Ishikawa (cell line): ENCODE measurements at regions not wholly inside any gene's neighbourhood (a gene's known extent, or its start where the extent isn't known, plus 50 kb on each side); places are given as distances from the start of the nearest gene placed in this dataset.

Experiments used
- CEBPB ChIP-seq: IDR thresholded peaks from 2 replicates; pipeline ENCODE4 v1.6.1; 2012
- CREB1 ChIP-seq: IDR thresholded peaks from 2 replicates; pipeline ENCODE4 v1.6.1; 2012; ENCODE audit warnings: low read depth
- EGR1 ChIP-seq: IDR thresholded peaks from 2 replicates; pipeline ENCODE4 v1.6.1; 2012
- EP300 ChIP-seq: IDR thresholded peaks from 2 replicates; pipeline ENCODE4 v1.6.1; 2012; ENCODE audit warnings: borderline replicate concordance
- FOXM1 ChIP-seq: IDR thresholded peaks from 2 replicates; pipeline ENCODE4 v1.6.1; 2012; ENCODE audit warnings: low read depth, borderline replicate concordance
- MAX ChIP-seq: IDR thresholded peaks from 2 replicates; pipeline ENCODE4 v1.6.1; 2012
- NFIC ChIP-seq: IDR thresholded peaks from 2 replicates; pipeline ENCODE4 v1.6.1; 2012
- RAD21 ChIP-seq: IDR thresholded peaks from 2 replicates; pipeline ENCODE4 v1.6.1; 2012; ENCODE audit warnings: low read depth
- REST ChIP-seq: IDR thresholded peaks from 2 replicates; pipeline ENCODE4 v1.6.1; 2012; ENCODE audit warnings: low read depth, mild to moderate bottlenecking
- TAF1 ChIP-seq: IDR thresholded peaks from 2 replicates; pipeline ENCODE4 v1.6.1; 2012; ENCODE audit warnings: low read depth, mild to moderate bottlenecking
- TCF12 ChIP-seq: IDR thresholded peaks from 2 replicates; pipeline ENCODE4 v1.6.1; 2012; ENCODE audit warnings: low read depth
- TEAD4 ChIP-seq: IDR thresholded peaks from 2 replicates; pipeline ENCODE4 v1.6.1; 2012
- YY1 ChIP-seq: IDR thresholded peaks from 2 replicates; pipeline ENCODE4 v1.6.1; 2012; ENCODE audit warnings: low read depth
- ZBTB7A ChIP-seq: IDR thresholded peaks from 2 replicates; pipeline ENCODE4 v1.6.1; 2012; ENCODE audit warnings: low read depth
- TF ChIP-seq, protein P1 (sequence below): IDR thresholded peaks from 2 replicates; pipeline ENCODE4 v1.6.1; 2012

DNA sequence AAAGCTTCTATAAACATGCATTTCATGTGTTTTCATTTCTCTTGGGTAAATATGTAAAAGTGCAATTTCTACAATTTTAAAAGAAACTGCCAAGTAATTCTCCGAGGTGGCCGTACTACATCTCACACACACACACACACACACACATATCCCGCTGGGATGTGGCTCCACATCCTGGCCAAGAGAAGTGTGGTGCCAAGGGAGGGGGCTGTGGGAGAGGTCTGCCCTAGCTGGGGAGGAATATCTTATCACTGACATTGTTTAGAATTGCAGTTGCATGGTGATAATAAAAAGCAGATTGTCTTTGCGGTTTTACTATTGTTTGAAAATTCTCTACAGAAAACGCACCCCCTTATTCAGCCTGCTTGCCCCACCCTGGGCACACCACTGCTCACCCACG lies 558.4 kb downstream of the BNC2 start:
- TF ChIP-seq EP300 (no peak), MAX (no peak), TEAD4 (no peak), CREB1 (no peak), RAD21 (no peak), CEBPB (no peak), FOXM1 (no peak), YY1 (no peak), ZBTB7A (no peak), TAF1 (no peak), TCF12 (no peak), REST (no peak), NFIC (no peak), EGR1 (no peak)
- TF ChIP-seq, protein P1, sequence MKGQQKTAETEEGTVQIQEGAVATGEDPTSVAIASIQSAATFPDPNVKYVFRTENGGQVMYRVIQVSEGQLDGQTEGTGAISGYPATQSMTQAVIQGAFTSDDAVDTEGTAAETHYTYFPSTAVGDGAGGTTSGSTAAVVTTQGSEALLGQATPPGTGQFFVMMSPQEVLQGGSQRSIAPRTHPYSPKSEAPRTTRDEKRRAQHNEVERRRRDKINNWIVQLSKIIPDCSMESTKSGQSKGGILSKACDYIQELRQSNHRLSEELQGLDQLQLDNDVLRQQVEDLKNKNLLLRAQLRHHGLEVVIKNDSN, result no peak

DNA sequence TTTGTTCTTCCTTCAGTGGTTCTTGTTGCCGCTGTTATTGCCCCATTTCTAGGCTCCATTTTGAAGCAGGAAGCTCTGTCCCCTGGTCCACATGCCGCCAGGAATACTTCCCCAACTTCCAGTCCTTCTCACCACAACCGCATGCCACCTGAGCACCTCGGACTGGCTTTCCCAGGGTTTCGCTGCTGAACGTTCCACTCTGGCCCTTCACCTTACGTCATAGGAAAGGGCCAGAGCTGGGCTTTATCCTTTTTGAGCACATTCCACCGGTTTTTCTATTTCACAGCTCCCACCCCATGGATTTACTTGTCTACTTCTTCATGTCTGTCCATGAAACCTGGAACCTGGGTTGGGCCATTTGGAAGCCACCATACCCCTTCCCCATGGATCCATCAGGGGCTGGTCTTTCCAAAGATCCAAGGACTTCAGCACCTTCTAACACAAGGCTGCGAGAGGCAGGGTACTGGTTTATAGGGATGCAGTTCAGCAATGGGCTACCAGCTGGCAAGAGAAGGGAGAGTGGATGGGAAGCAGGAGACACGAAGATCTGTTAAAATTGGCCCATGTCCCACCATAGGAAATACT lies 557.4 kb downstream of the BNC2 start:
- TF ChIP-seq REST (no peak), MAX (no peak), TCF12 (no peak), ZBTB7A (no peak), EGR1 (no peak), YY1 (no peak), NFIC (no peak), CREB1 (no peak), RAD21 (no peak), TAF1 (no peak)

DNA sequence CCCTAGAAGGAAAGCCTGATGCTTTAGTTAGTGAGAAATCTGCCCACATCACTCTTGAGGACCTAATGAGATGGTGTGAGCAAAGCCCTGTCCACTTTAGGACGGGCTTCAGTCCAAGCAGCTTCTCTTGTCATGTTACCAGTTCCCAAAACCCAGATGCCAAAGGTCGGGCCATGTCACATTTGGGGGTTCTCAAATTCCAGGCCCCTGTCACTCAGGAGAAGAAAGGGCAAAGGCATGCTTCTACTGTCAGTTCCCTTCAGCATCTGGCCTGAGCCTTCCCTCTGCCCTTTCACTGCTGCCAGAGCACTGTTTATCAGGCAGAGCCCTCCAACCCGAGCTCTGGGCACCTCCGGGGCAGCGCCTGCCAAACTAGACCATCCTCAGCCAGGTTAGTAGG lies 556.0 kb downstream of the BNC2 start:
- TF ChIP-seq TAF1 (no peak), EGR1 (no peak), TEAD4 (no peak), CEBPB (no peak), ZBTB7A (no peak), YY1 (no peak), FOXM1 (no peak), NFIC (no peak), CREB1 (no peak), MAX (no peak), EP300 (no peak), REST (no peak), TCF12 (no peak)

GRCh38 chr9:16315720-16316119 lies 554.8 kb downstream of the BNC2 start:
- TF ChIP-seq NFIC, result no peak
- no peak for TF ChIP-seq TEAD4
- TF ChIP-seq TCF12, result no peak
- TF ChIP-seq RAD21, result no peak
- TF ChIP-seq CREB1, result no peak
- no peak for TF ChIP-seq TAF1
- TF ChIP-seq EP300, result no peak
- TF ChIP-seq YY1, result no peak
- TF ChIP-seq CEBPB, result no peak
- no peak for TF ChIP-seq EGR1
- no peak for TF ChIP-seq REST
- no peak for TF ChIP-seq ZBTB7A
